Erythroblast (primary cell): ENCODE measurements at regions not wholly inside any gene's neighbourhood (a gene's known extent, or its start where the extent isn't known, plus 50 kb on each side); places are given as distances from the start of the nearest gene placed in this dataset.
"Not testable (repeated sequence)": the region's sequence is repeated elsewhere in the genome, so short reads cannot be mapped to it uniquely, and the experiment has no call there.

Experiments used
- DNase-seq, 2 experiments: peaks; one replicate each; lab custom pipeline; 2025; lab: John Stamatoyannopoulos, UW
- GATA1 ChIP-seq: IDR thresholded peaks from 2 replicates; pipeline ENCODE4 v1.6.1; 2011; ENCODE audit warnings: low read depth, mild to moderate bottlenecking, control low read depth, low read length, moderate library complexity
- POLR2A ChIP-seq: IDR thresholded peaks from 2 replicates; pipeline ENCODE4 v1.6.1; 2011; ENCODE audit warnings: mild to moderate bottlenecking, low read length

- DNase-seq = no peak
- no peak for TF ChIP-seq GATA1
- TF ChIP-seq POLR2A = no peak
These were observed 57.3 kb upstream of the PRSS12 start for GRCh38 chr4:118410138-118410537.

DNA sequence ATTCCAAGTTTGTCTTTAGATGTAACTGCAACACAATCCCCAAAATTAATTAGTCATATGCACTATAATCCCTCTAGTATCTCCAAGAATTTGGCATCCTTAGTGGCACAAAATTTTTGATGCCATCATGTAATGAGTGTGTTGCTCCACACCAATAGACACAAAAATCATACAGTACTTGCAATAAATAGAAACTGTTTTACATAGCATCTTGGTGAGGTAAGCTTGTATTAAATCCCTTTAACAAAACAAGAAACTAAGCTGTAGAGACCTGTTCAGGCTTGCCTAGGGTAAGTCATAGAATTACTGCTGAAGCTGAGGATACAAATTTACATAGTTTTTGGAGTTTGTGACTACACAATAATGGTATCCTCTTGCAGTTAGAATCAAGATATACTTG lies 64.5 kb upstream of the PRSS12 start:
- no peak for DNase-seq
- TF ChIP-seq GATA1 (no peak), POLR2A (no peak)

GRCh38 chr4:118417800-118418199 lies 65.0 kb upstream of the PRSS12 start:
- DNase-seq = not testable (repeated sequence)

DNA sequence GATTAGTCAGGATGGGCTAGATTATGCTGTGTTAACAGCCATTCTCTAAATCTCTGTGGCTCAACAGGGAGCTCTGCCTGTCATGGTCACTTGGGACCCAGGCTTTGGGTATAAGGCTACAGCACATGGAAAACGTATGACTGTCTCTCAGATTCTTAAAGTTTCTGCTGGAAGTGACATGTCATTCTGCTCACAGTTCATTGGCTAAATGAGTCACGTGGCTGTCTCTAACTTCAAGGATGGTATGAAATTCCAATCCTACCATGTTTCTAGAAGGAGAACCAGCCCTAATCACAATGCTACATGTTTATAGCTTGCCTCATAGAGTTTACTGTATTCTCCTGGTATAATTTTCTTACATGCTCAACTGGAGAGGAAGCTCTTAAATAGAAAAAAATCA lies 65.6 kb upstream of the PRSS12 start:
- DNase-seq = not testable (repeated sequence)

DNA sequence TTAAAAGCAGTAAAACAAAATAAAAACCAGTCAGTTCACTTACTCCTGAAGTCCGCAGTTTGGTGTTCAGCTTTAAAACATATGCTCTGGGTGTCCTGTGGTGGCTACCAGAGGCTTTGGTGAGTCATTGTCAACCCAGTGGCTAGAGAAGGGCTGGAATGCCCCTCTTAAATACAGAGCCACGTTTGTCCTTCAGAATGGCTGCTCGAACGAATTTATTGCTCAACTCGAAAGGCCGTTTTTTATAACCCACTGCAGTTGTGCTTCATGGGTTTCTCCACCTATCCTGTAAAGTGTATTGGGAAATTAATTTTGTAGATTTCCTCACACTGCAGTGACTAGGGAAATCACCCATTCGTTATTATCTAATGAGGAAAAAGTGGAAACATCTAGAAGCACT lies 66.8 kb upstream of the PRSS12 start:
- DNase-seq = not testable (repeated sequence)

GRCh38 chr4:118424062-118424461 lies 71.3 kb upstream of the PRSS12 start:
- not testable (repeated sequence) for DNase-seq

DNA sequence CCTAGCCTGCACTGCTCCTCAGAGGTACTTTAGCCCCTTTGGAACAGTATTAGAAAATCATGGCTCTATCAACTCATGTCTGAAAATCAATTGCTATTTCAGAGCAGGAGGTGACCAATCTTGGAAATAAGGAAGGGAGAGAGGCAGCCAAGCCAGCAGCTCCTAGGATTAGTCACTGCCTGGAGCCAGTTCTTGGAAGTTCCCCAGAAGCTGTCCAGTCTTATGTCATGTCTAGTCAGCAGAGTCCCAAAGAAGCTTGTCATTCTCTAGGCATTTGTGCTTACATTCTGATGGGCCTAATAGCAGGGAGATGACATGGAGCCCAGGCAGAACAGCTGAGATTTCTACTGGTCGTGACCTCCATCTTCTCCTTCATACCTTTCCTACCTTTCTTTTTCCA lies 76.1 kb upstream of the PRSS12 start:
- DNase-seq = not testable (repeated sequence)

- DNase-seq = not testable (repeated sequence)
These were observed 79.6 kb upstream of the PRSS12 start for GRCh38 chr4:118432359-118432758.

DNA sequence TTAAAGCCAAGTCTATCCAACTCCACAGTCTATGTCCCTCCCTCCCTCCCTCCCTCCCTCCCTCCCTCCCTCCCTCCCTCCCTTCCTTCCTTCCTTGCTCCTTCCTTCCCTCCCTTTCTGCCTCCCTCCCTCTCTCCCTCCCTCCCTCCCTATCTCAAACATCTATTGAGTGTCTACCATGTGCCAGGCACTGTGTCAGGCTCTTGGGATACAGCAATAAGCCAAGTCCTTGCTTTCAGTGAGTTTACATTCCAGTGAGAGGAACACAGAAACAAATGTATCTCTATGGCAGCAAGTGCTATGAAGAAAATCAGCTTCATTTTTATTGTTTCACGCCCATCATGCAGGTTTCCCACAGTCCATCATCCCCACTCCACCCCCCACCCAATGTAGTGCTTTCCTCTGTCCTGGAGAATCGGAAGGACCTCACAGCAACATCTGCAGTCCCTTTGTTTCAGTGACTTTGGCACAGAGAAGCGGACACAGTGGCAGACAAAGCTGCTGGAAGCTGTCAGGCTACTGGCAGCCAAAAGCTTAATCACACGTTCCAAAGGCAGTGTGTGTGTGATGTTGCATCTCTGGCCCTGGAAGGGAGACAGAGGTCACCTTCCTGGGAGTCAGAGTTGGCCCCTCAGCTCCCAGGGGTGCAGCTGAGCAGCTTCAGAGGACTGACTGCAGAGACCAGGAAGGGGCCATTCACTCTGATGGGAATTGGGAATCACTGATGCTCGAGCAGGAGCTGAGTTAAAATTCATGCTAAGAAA lies 81.0 kb upstream of the PRSS12 start:
- not testable (repeated sequence) for DNase-seq

DNA sequence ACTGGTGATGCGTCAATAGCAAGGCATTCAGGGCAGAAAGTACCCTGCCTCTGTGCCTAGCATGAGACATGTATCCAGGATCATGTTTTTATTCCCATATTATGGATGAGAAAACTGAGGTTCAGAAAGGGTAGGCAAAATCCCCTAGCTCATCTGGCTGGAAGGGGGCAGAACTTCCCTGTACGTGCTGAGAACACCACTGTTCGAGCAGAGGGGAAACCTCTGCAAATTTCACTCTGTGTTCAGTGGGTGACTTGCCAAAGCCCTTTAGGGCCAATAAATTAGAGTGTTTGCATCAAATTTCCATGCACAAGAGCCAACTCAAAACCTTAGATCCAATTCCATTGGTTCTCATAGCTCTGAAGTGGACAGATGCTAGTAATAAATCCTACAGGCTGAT lies 82.6 kb upstream of the PRSS12 start:
- not testable (repeated sequence) for DNase-seq

DNA sequence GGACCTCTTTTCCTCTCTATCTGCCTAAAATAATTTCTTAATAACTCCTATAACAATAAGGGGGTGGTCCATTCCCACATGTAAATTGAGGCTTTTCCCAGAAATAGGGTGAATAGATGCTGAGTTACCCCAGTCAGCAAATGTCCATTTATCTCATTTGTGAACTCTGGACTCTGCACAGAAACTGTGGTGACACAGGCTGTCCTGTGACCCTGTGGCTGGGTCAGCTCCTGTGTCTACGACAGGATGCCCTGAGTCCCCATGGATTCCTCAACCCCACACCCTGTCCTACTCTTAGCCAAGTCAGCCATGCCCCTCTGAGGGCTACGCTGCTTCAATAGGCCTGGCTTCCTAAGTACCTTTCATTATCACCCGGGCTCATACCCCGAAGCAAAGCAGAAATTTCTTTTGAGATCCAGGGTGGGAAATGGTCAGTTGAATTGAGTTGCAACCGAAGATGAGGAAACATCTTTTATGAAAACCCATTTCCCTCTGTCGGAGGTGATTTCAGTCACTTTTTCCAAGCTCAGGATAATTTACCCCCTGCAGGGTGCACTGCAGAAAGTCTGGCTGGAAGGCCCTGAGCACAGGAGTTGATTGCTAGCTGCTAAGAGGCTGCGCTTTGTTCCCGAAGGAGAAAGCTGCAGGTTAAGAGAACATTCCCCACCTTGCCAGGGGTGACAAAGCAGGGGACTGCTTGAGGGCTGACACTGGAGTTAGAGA lies 89.5 kb upstream of the PRSS12 start:
- DNase-seq = not testable (repeated sequence)

GRCh38 chr4:118447397-118447796 lies 94.6 kb upstream of the PRSS12 start:
- DNase-seq = not testable (repeated sequence)

DNA sequence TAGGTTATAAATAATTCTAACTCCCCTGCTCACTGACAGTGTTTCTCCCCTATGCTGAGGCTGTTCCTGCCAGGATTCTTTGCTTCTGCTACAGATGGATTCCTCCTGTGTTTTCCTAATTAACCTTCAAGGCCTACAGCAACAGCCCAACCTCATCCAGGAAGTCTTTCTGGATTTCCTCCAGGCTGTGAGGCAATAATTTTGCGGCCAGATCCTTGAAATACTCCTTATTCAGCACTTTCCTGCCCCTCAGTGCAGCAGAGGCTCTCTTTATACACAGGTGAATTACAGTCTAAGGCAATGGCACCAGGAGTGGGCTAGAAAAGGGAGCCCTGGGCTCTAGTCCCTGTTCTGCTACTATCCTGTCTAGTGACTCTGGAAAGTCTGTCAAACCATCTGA lies 102.1 kb upstream of the PRSS12 start:
- not testable (repeated sequence) for DNase-seq

- not testable (repeated sequence) for DNase-seq
These were observed 108.6 kb upstream of the PRSS12 start for GRCh38 chr4:118461435-118461834.

GRCh38 chr4:118465831-118466230 lies 113.0 kb upstream of the PRSS12 start:
- DNase-seq = not testable (repeated sequence)

DNA sequence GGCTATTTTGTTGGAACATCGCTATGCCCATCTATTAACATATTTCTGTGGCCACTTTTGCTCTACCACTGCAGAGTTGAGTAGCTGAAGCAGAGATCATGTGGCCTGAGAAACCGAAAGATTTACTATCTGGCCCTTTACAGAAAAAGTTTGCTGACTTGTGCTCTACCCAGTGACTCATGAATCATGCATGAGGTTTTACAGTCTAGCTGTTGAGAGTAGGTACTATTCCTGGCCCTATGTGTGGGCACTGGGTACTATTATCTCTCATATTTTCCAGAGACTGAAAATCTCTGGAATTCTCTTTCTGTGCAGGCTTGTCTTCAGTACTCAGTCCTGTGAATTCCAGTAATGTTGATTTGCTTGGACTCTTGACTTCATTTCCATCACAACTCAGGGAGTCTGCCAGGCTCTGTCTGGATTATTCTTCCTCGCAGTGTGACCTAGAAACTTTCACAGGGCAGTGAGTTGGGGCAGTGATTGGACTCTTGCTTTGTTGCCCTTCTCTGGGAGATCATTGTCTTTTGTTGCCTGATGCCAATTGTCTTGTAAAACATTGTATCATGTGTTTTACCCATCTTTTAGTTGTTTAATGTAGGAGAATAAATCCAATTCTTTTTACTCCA lies 121.3 kb upstream of the PRSS12 start:
- DNase-seq = not testable (repeated sequence)

GRCh38 chr4:118474771-118475170 lies 122.0 kb upstream of the PRSS12 start:
- not testable (repeated sequence) for DNase-seq

DNA sequence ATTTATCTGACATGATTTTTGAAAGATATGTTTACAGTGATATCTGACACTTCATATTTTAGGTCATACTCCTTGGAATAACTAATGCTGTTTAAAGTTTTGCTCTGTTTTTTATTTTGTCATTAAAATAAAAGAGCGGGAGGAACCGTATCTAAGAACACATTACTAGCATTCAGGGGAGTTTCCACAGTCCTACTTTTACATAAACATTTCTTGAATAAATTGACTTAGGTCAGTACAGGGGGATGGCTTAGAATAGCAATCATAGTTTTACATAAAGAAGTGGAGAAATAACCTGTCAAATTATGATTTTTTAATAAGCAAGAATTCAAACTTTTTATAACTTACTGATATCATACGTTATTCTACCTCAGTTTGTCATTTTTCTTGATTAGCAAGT lies 123.1 kb upstream of the PRSS12 start:
- not testable (repeated sequence) for DNase-seq

- DNase-seq = not testable (repeated sequence)
These were observed 125.0 kb upstream of the PRSS12 start for GRCh38 chr4:118477826-118478225.

- DNase-seq = not testable (repeated sequence)
These were observed 133.1 kb upstream of the PRSS12 start for GRCh38 chr4:118485801-118486314.

- not testable (repeated sequence) for DNase-seq
These were observed 140.2 kb upstream of the PRSS12 start for GRCh38 chr4:118492963-118493362.

GRCh38 chr4:118494437-118494836 lies 141.6 kb upstream of the PRSS12 start:
- not testable (repeated sequence) for DNase-seq
